SH-SY5Y (cell line): ENCODE measurements at regions not wholly inside any gene's neighbourhood (a gene's known extent, or its start where the extent isn't known, plus 50 kb on each side); places are given as distances from the start of the nearest gene placed in this dataset.

ENCODE experiments used
- GATA2 ChIP-seq: IDR thresholded peaks from 2 replicates; pipeline ENCODE4 v1.6.1; 2011; ENCODE audit warnings: mild to moderate bottlenecking, low read depth, low read length
- GATA3 ChIP-seq: IDR thresholded peaks from 2 replicates; pipeline ENCODE4 v1.6.1; 2011; ENCODE audit warnings: low read depth, mild to moderate bottlenecking, low read length, moderate library complexity

GRCh38 chr5:143506836-143507552 is 103.5 kb upstream of the NR3C1 start:
- TF ChIP-seq GATA3 (no peak), GATA2 (no peak)

DNA sequence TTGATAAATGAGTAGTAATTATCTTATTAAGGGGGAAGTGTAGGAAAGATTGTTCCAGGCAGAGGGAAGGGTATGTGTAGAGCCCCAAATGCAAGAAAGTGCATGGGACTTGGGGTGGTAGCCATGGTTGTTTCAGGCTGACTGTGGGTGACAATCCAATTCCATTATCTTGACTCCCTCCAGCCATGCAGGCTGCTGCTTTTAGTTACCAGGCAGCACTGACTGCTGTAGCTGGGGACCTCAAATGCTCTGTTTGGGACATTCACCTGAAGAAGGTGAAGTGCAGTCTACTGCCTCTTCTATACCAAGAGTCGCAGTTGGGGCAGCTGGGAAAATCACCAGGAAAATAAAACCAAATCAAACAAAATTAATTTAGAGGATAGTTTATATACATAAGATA is 102.4 kb upstream of the NR3C1 start:
- no peak for TF ChIP-seq GATA3
- no peak for TF ChIP-seq GATA2

- TF ChIP-seq GATA3 (no peak), GATA2 (no peak)
Observed at GRCh38 chr5:143505354-143505753, 101.9 kb upstream of the NR3C1 start.

DNA sequence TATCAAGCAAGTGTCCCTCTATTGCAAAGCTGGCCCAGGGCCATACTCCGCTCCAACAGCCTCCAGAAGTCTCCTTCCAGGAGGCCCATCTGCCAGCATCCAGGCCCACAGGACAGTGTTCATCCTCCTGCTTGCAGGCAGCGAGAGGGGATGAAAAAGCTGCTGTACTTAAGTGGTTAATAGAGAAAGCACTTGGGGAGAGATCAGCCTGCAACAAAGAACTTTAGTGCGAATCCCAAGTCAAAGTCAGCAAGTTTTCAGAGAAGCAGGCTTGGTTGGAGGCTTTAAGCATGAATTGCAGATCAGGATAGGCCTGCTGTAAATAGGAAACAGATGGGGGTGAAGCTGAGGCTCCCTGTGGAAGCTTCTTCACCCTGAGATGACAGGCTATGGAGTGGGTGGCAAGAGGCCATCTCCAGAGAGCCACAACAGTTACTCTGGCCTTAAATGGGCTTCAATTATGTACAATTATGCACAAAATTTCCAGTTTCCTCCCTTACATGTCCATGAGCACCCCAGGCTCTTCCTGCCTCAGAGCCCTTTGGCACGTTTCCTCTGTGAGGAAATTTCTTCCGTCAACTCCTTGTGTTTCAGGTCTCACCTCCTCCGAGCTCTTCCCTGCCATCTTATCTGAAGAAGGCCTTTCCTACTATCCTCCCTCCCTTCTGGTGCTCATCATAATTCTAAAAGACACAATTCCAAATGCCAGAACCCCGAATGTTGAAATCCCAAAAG is 98.0 kb upstream of the NR3C1 start:
- no peak for TF ChIP-seq GATA3
- no peak for TF ChIP-seq GATA2

GRCh38 chr5:143499480-143500114 is 96.1 kb upstream of the NR3C1 start:
- TF ChIP-seq GATA2 (no peak), GATA3 (no peak)

- TF ChIP-seq GATA2: no peak
- no peak for TF ChIP-seq GATA3
Observed at GRCh38 chr5:143498821-143499220, 95.3 kb upstream of the NR3C1 start.

DNA sequence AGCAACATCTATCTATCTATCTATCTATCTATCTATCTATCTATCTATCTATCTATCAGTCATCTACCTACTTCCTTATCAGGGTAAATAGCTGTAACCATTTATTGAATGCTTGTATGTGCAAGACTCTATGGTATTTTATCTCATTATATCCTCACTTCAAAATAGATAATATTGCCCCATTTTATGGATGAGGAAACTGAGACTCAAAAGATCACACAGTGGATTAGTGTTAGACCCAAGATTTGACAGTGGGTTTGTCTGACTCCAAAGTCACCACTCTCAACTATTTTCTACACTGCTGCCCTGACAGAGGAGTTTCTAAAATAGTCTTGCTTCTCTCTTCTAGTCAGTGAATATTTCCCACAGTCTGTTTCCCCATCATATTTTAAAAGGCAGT is 94.3 kb upstream of the NR3C1 start:
- TF ChIP-seq GATA2 (no peak), GATA3 (no peak)

- TF ChIP-seq GATA2 (no peak), GATA3 (no peak)
Observed at GRCh38 chr5:143496943-143497342, 93.5 kb upstream of the NR3C1 start.

DNA sequence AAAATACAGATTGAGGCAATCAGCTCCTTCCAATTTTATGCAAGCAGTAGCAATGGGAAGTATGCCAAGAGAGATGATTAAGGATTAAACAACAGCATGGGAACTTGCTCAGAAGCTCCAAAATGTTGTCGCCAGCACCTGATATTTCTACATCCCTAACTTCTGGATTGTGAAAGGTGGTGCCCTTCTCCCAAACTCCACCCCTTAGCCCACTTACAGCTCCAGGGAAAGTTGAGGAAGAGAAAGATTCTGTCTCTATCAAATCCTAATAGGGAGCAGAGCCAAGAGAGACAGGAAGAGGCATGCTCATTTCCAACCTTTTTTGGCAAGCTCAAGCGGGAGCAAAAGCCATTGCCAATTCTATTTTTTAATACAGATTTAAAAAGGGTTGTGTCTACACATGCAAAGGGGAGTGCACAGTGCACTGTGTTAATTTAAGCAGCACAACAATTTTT is 92.4 kb upstream of the NR3C1 start:
- TF ChIP-seq GATA3 (no peak), GATA2 (no peak)

- TF ChIP-seq GATA3 (no peak), GATA2 (no peak)
Observed at GRCh38 chr5:143495110-143495509, 91.6 kb upstream of the NR3C1 start.

- TF ChIP-seq GATA2 (no peak), GATA3 (no peak)
Observed at GRCh38 chr5:143494595-143494994, 91.1 kb upstream of the NR3C1 start.

GRCh38 chr5:143494162-143494561 is 90.7 kb upstream of the NR3C1 start:
- TF ChIP-seq GATA2 (no peak), GATA3 (no peak)

- TF ChIP-seq GATA2 (no peak), GATA3 (no peak)
Observed at GRCh38 chr5:143492783-143493182, 89.3 kb upstream of the NR3C1 start.

GRCh38 chr5:143491646-143492045 is 88.2 kb upstream of the NR3C1 start:
- no peak for TF ChIP-seq GATA3
- TF ChIP-seq GATA2: no peak

DNA sequence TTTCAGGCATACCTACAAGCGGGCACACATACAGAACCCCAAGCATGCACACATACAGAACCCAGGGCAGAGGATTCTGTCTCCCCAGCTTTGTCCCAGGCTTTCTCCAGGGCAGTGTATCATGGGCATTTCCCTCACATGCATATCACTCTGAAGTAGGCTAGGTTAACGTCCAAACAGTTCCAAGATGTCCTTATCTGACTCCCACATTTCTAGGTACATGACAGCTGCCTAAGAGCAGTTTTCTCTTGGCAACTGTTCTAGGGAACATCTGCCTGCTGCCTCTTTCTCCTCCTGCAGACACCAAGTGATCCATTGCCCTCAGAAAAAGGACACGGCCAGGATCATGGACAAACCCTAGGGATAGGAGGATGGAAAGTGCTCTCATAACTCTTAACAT is 84.9 kb upstream of the NR3C1 start:
- TF ChIP-seq GATA3 (no peak), GATA2 (no peak)
